GM19324 (cell line): ENCODE measurements at regions not wholly inside any gene's neighbourhood (a gene's known extent, or its start where the extent isn't known, plus 50 kb on each side); places are given as distances from the start of the nearest gene placed in this dataset.

Source experiments
- ATAC-seq: cut with Tn5 transposase; IDR thresholded peaks from one replicate; pipeline ENCODE4 v1.9.1; 2021; ENCODE audit warnings: mild to moderate bottlenecking, moderate library complexity; ENCODE audit not compliant: unreplicated experiment, low FRiP score

DNA sequence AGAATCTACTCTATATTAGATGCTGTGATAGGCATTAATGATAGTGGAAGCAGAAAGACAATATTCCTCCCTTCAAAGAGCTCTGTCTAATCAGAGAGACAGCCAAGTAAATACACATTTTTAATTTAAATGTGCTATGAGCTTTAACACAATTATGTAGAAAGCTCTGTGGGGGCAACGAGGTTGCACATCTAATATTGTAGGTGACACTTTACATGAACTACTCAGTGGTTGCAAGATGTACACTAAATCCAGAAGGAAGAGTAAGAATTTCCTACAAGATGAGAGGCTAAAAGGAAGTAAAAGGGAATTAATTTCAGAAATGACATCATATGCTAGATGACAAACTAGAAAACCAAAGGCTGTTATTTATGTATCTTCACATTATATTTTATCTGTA lies 120.9 kb downstream of the SPCS3 start:
- no peak for ATAC-seq

GRCh38 chr4:176441594-176441993 lies 121.8 kb downstream of the SPCS3 start:
- ATAC-seq, result no peak

GRCh38 chr4:176443117-176443516 lies 123.4 kb downstream of the SPCS3 start:
- no peak for ATAC-seq

- no peak for ATAC-seq
These were observed 124.1 kb downstream of the SPCS3 start for GRCh38 chr4:176443646-176444409.

- no peak for ATAC-seq
These were observed 125.0 kb downstream of the SPCS3 start for GRCh38 chr4:176444741-176445140.

- ATAC-seq, result no peak
These were observed 129.0 kb downstream of the SPCS3 start for GRCh38 chr4:176448761-176449160.

- ATAC-seq, result no peak
These were observed 131.7 kb downstream of the SPCS3 start for GRCh38 chr4:176451443-176451842.

GRCh38 chr4:176453079-176453478 lies 133.3 kb downstream of the SPCS3 start:
- no peak for ATAC-seq

GRCh38 chr4:176453658-176454057 lies 133.9 kb downstream of the SPCS3 start:
- ATAC-seq, result no peak

- ATAC-seq, result peak; percentile 99
These were observed 145.0 kb downstream of the SPCS3 start for GRCh38 chr4:176464748-176465147.

DNA sequence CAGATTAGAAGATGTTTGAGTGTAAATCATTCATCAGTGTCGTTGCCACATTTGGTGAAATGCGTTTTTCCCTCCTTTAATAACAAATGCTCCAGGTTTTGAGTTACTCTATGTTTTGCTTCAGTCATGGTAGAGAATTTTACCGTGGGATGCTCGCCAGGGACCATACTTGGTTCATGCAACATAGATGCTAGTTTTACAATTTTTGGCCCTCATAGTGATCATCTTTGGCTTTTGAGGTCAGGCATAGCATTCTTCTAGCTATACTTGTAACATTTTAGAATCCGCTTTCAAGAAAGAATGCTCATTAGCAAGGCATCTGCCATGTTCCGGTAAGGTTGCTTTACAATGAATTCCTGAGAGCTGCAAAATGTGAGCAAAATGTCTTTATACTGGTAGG lies 147.2 kb downstream of the SPCS3 start:
- ATAC-seq, result no peak

GRCh38 chr4:176469546-176469945 lies 149.8 kb downstream of the SPCS3 start:
- ATAC-seq, result no peak

DNA sequence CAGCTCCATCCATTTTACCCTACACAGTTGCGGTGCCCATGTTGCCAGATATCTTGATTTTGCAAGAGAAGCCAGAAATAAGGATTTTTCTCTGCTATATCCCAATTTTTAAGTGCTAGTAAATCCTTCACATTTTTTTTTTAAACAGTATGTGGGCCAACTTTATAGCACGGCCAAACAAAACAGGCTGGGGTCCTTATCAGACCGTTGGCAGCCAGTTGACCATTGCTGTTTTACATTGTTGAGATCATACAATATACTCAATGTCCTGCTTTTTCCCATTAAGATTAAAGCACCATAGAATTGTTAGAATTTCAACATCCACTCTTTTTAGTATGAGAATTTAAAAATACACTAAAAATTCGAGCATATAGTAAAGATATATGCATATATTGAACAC lies 150.9 kb downstream of the SPCS3 start:
- ATAC-seq, result no peak

GRCh38 chr4:176475067-176475466 lies 155.3 kb downstream of the SPCS3 start:
- ATAC-seq, result no peak

- ATAC-seq, result no peak
These were observed 158.3 kb downstream of the SPCS3 start for GRCh38 chr4:176478076-176478475.

- ATAC-seq, result no peak
These were observed 160.0 kb downstream of the SPCS3 start for GRCh38 chr4:176479767-176480166.

DNA sequence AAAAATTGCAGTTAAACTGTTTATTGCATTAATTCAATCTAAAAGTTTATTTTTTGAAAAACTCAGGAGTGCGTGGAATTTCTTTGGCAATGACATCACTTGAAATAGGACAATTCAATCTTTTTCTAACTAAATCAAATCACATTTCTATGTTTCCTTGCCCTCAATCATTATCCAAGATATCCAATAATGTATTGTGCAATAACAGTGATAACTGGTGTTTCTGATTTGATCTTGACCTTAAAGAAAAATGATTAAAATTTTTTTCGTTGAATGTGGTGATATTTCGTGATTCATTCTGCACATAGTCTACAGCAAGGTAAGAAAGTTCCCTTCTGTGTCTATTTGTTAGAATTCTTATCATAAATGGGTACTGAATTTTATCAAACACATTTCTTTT lies 163.2 kb downstream of the SPCS3 start:
- no peak for ATAC-seq

DNA sequence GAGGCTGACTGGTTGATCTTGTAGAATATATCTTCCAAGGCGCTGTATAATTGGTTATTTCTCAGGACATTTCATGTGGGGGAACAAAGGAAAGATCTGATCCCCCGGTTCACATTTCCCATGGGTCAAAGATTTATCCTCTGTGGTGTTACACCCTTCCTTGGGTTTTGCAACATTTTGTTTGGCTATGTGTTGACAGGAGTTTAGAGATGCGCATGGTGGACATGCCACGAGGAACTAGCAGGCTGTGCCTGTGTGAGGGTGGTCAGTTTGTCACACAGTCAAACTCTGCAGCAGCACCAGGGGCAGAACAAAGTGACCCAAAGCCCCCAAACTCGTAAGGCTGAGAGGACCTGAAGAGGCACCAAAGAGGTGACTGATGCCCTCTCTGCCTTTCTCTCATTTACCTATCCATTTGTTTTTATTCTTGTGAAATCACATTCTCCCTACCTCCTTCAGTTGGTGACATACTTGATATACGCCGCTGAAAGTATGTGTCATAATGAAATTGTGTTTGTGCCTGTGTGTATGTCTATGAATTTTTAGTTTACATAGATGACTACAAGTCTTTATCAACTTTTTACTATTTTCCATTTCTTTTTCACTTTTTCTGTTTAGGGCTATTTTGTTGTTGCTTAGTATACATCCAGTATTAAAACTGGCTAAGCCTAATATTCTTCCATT lies 164.7 kb downstream of the SPCS3 start:
- ATAC-seq, result no peak

DNA sequence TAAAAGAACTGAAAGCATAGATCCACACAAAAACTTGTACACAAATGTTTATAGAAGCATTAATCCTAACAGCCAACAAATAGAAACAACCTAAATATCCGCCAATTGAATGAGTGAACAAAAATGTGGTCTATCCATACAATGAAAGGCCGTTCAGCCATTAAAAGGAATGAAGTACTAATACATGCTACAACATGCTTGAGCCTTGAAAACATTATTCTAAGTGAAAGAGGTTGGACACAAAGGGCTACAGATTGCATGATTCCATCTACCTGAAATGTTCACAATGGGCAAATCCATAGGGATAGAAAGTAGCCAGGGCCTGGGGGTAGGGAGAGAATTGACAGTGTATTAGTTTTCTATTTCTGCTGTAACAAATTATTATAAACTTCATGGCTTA lies 169.2 kb downstream of the SPCS3 start:
- ATAC-seq, result no peak

DNA sequence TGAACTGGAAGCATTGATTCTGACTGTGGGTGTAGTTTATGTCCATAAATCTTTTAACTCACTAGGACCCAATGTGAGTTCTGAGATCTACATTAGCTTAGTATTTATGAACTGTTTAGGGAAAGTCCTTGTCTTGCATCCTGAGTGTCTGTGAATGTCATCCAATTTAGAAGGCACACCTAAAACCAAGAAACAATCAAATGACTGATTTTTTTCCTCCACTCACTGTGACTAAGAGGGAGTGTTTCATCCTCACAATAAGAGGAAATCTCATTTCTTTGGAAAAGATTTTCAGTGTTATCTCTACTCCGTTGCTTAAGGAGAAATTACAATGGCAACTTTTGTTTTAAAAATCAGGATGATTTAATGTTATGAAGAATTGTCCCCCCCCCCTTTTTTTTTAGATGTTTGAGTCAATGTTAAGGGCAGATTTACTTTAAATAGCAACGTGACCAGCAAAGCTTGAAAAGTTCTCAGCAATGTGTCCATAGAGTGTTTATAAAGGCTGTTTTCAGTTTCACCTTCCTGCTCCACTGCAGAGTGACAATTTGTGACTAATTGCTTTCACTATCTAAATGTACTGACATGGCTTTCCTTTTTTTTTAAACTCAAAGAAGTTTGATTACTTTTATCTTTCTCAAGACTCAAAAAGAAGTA lies 173.0 kb downstream of the SPCS3 start:
- ATAC-seq, result peak; percentile 100

DNA sequence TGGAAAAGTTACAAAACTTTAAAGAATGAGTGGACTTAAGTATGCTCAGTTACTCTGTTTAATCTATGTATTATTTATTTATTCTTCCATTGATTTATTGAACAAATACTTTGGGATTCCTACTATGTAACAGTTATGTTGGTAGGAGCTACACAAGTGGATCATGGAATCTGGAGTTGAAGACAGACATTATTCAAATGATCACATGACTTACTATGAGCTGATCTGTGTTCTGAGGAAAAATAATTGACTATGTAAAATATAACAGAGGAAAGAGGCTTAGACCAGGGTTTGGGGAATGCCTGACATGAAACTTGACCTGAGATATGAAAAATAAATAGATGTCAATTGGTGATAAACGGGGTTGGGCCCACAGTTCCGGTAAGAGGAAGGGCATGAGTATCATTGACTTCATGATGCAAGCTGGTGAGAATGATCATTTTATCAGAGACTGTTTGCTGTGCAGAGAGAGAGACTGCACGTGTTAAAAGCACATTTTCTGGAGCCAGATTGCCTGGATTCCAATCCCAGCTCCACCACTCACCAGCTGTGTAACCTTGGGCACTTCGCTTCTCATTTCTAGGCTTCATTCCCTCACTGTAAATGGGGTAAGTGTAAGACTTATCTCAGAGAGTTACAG lies 179.0 kb downstream of the SPCS3 start:
- ATAC-seq, result no peak
